IMR-90 (cell line): ENCODE measurements at regions not wholly inside any gene's neighbourhood (a gene's known extent, or its start where the extent isn't known, plus 50 kb on each side); places are given as distances from the start of the nearest gene placed in this dataset.

Experiments used
- ATAC-seq: fragments of 200-7000 bp; cut with Tn5 transposase; 2 replicates; pipeline ENCODE4 v1.9.1; 2020; ENCODE audit warnings: low read depth, mild to moderate bottlenecking, moderate library complexity
- BruUV-seq: library from RNA; stranded (reverse); fragments of 400-500 nt; replicated peaks from 2 replicates; lab custom pipeline; 2021; lab: Mats Ljungman, UMichigan
- CTCF ChIA-PET: fragments of 300-600 bp; formaldehyde crosslinking; extraction: SDS; loops from one replicate; lab custom pipeline; 2021; ENCODE audit warnings: antibody characterized with exemption; lab: Yijun Ruan, JAX
- POLR2A ChIA-PET: fragments of 300-600 bp; sonication (Branson Sonifier 250); formaldehyde crosslinking; loops from one replicate; lab custom pipeline; 2022; ENCODE audit warnings: antibody characterized with exemption; ENCODE audit not compliant: unreplicated experiment; lab: Charles Lee
- DNase-seq: peaks from one replicate; pipeline ENCODE4 v3.0.0; 2013
- H2AFZ ChIP-seq: replicated peaks from 2 replicates; pipeline ENCODE3; 2013; ENCODE audit warnings: low read length, mild to moderate bottlenecking; ENCODE audit not compliant: poor library complexity
- H2AK5ac ChIP-seq: 2 replicates; pipeline ENCODE4 v1.6.1; 2013; ENCODE audit warnings: low read depth, low read length, inconsistent platforms
- H2AK9ac ChIP-seq: replicated peaks from 2 replicates; pipeline ENCODE3; 2013; ENCODE audit warnings: mild to moderate bottlenecking, low read depth, low read length, moderate library complexity; ENCODE audit not compliant: poor library complexity
- H2BK120ac ChIP-seq: 2 replicates; pipeline ENCODE4 v1.6.1; 2013; ENCODE audit warnings: low read depth, low read length, inconsistent platforms
- H2BK15ac ChIP-seq: 3 replicates; pipeline ENCODE4 v1.6.1; 2013; ENCODE audit warnings: low read depth, low read length, inconsistent platforms
- H2BK20ac ChIP-seq: 2 replicates; pipeline ENCODE4 v1.6.1; 2013; ENCODE audit warnings: low read depth, mild to moderate bottlenecking, inconsistent platforms, low read length, moderate library complexity
- H2BK5ac ChIP-seq: 2 replicates; pipeline ENCODE4 v1.6.1; 2013; ENCODE audit warnings: mild to moderate bottlenecking, low read depth, low read length, inconsistent platforms; ENCODE audit not compliant: poor library complexity, severe bottlenecking
- H3K14ac ChIP-seq: replicated peaks from 2 replicates; pipeline ENCODE4 v1.6.1; 2013; ENCODE audit warnings: low read depth, low read length, inconsistent platforms
- H3K18ac ChIP-seq: 2 replicates; pipeline ENCODE4 v1.6.1; 2013; ENCODE audit warnings: low read depth, low read length, control low read depth
- H3K23ac ChIP-seq: 2 replicates; pipeline ENCODE4 v1.6.1; 2013; ENCODE audit warnings: low read depth, low read length, inconsistent platforms
- H3K27ac ChIP-seq: 2 replicates; pipeline ENCODE4 v1.5.1; 2013; ENCODE audit warnings: mild to moderate bottlenecking, control low read depth, low read length; ENCODE audit not compliant: insufficient read depth
- H3K27me3 ChIP-seq: 2 replicates; pipeline ENCODE4 v1.6.1; 2013; ENCODE audit warnings: low read length; ENCODE audit not compliant: control insufficient read depth, insufficient read depth
- H3K36me3 ChIP-seq: 2 replicates; pipeline ENCODE4 v1.6.1; 2013; ENCODE audit warnings: low read length, mixed read lengths; ENCODE audit not compliant: control insufficient read depth, insufficient read depth
- H3K4ac ChIP-seq: 2 replicates; pipeline ENCODE4 v1.6.1; 2013; ENCODE audit warnings: low read depth, low read length, inconsistent platforms
- H3K4me1 ChIP-seq: 2 replicates; pipeline ENCODE4 v1.6.1; 2013; ENCODE audit warnings: low read length, mixed read lengths; ENCODE audit not compliant: control insufficient read depth, insufficient read depth
- H3K4me2 ChIP-seq: 2 replicates; pipeline ENCODE4 v1.6.1; 2013; ENCODE audit warnings: low read depth, mild to moderate bottlenecking, control low read depth, low read length, moderate library complexity
- H3K4me3 ChIP-seq: 2 replicates; pipeline ENCODE4 v1.5.1; 2013; ENCODE audit warnings: low read depth, mild to moderate bottlenecking, control low read depth, low read length, moderate library complexity; ENCODE audit not compliant: insufficient read depth
- H3K56ac ChIP-seq: 2 replicates; pipeline ENCODE4 v1.6.1; 2013; ENCODE audit warnings: low read length, inconsistent platforms; ENCODE audit not compliant: insufficient read depth; ENCODE audit errors: extremely low read depth
- H3K79me1 ChIP-seq, 2 experiments: 2 replicates each; pipeline ENCODE4 v1.6.1; 2013; ENCODE audit warnings: low read length in 2 of 2, inconsistent platforms in 1 of 2, low read depth in 1 of 2
- H3K9ac ChIP-seq: 2 replicates; pipeline ENCODE4 v1.6.1; 2013; ENCODE audit warnings: low read depth, low read length, control low read depth
- H3K9me1 ChIP-seq: 2 replicates; pipeline ENCODE4 v1.6.1; 2013; ENCODE audit warnings: low read length, inconsistent platforms; ENCODE audit not compliant: insufficient read depth
- H3K9me3 ChIP-seq: 2 replicates; pipeline ENCODE4 v1.6.1; 2013; ENCODE audit warnings: low read length; ENCODE audit not compliant: control insufficient read depth, insufficient read depth
- H4K20me1 ChIP-seq: 2 replicates; pipeline ENCODE4 v1.6.1; 2013; ENCODE audit warnings: low read length, inconsistent platforms; ENCODE audit not compliant: insufficient read depth
- H4K5ac ChIP-seq: 2 replicates; pipeline ENCODE4 v1.6.1; 2013; ENCODE audit warnings: mild to moderate bottlenecking, low read depth, low read length, control low read depth
- H4K8ac ChIP-seq, 2 experiments: 2 replicates each; pipeline ENCODE4 v1.6.1; 2013; ENCODE audit warnings: low read depth in 2 of 2, low read length in 2 of 2, control low read depth in 1 of 2, inconsistent platforms in 1 of 2
- H4K91ac ChIP-seq: 2 replicates; pipeline ENCODE4 v1.6.1; 2013; ENCODE audit warnings: low read depth, low read length, inconsistent platforms; ENCODE audit not compliant: insufficient read depth
- BHLHE40 ChIP-seq: fragments of 150-350 bp; IDR thresholded peaks from 2 replicates; pipeline ENCODE4 v1.6.1; 2016; ENCODE audit warnings: mild to moderate bottlenecking, low read depth, low read length
- CEBPB ChIP-seq: IDR thresholded peaks from 2 replicates; pipeline ENCODE4 v1.6.1; 2012; ENCODE audit warnings: low read depth, low read length, improper control_type of control experiment
- CHD1 ChIP-seq: IDR thresholded peaks from 2 replicates; pipeline ENCODE4 v1.6.1; 2012; ENCODE audit warnings: low read depth, low read length, improper control_type of control experiment
- FOS ChIP-seq: fragments of 150-350 bp; IDR thresholded peaks from 2 replicates; pipeline ENCODE4 v1.6.1; 2016; ENCODE audit warnings: low read depth, low read length
- MAFK ChIP-seq: IDR thresholded peaks from 2 replicates; pipeline ENCODE4 v1.6.1; 2012; ENCODE audit warnings: low read depth, low read length, improper control_type of control experiment
- MAZ ChIP-seq: IDR thresholded peaks from 2 replicates; pipeline ENCODE4 v1.6.1; 2012; ENCODE audit warnings: low read depth, mild to moderate bottlenecking, low read length, improper control_type of control experiment, moderate library complexity, borderline replicate concordance
- MXI1 ChIP-seq: IDR thresholded peaks from 2 replicates; pipeline ENCODE4 v1.6.1; 2012; ENCODE audit warnings: low read depth, mild to moderate bottlenecking, low read length, moderate library complexity, borderline replicate concordance
- NFE2L2 ChIP-seq: fragments of 150-350 bp; IDR thresholded peaks from 2 replicates; pipeline ENCODE4 v1.6.1; 2016; ENCODE audit warnings: low read depth, mild to moderate bottlenecking, low read length
- POLR2A ChIP-seq: IDR thresholded peaks from 2 replicates; pipeline ENCODE4 v1.6.1; 2012; ENCODE audit warnings: mild to moderate bottlenecking, low read depth, low read length
- RAD21 ChIP-seq: IDR thresholded peaks from 2 replicates; pipeline ENCODE4 v1.6.1; 2012; ENCODE audit warnings: low read length, improper control_type of control experiment
- RCOR1 ChIP-seq: IDR thresholded peaks from 2 replicates; pipeline ENCODE4 v1.6.1; 2012; ENCODE audit warnings: mild to moderate bottlenecking, low read length, improper control_type of control experiment; ENCODE audit not compliant: insufficient replicate concordance
- RFX5 ChIP-seq: IDR thresholded peaks from 2 replicates; pipeline ENCODE4 v1.8.0; 2012; ENCODE audit warnings: low read depth, mild to moderate bottlenecking, low read length, moderate library complexity
- SMC3 ChIP-seq: fragments of 150-350 bp; IDR thresholded peaks from 2 replicates; pipeline ENCODE4 v1.6.1; 2016; ENCODE audit warnings: low read depth, mild to moderate bottlenecking, antibody characterized with exemption, low read length, moderate library complexity
- WGBS, 2 experiments: methylation state at CpG; one replicate each; pipeline versions ENCODE4 v1.1.5 to v1.1.7; 2013; ENCODE audit warnings: missing lambda C conversion rate in 2 of 2; ENCODE audit not compliant: insufficient read length in 1 of 2; ENCODE audit errors: extremely low coverage in 2 of 2; 5-methylcytosine and 5-hydroxymethylcytosine counted together
- dilution Hi-C: fragments of 300-500 bp; cut with HindIII; formaldehyde crosslinking; loops from one replicate; pipeline ENCODE4 v1.14.3; 2018; ENCODE audit warnings: low sequenced_read_pairs; ENCODE audit not compliant: unreplicated experiment
- in situ Hi-C: fragments of 300-500 bp; cut with MboI; formaldehyde crosslinking; loops from 3 replicates; pipeline ENCODE4 v1.14.3; 2019; ENCODE audit warnings: low sequenced_read_pairs, inconsistent platforms, mixed read lengths
- intact Hi-C: fragments of 100-400 bp; cut with micrococcal nuclease; formaldehyde crosslinking; loops from 2 replicates; pipeline ENCODE4 v1.10.0; 2022
- TF ChIP-seq, protein P1 (sequence below): conservative IDR thresholded peaks from 2 replicates; pipeline ENCODE4 v1.5.1; 2012; ENCODE audit warnings: mild to moderate bottlenecking, low read depth, low read length, improper control_type of control experiment
- TF ChIP-seq, protein P2 (sequence below): fragments of 150-350 bp; IDR thresholded peaks from 2 replicates; pipeline ENCODE4 v1.6.1; 2017; ENCODE audit warnings: mild to moderate bottlenecking, antibody characterized with exemption, low read length, low read depth
- TF ChIP-seq, protein P3 (sequence below): fragments of 150-350 bp; IDR thresholded peaks from 2 replicates; pipeline ENCODE4 v1.6.1; 2016; ENCODE audit warnings: low read depth, mild to moderate bottlenecking, low read length, moderate library complexity, borderline replicate concordance

DNA sequence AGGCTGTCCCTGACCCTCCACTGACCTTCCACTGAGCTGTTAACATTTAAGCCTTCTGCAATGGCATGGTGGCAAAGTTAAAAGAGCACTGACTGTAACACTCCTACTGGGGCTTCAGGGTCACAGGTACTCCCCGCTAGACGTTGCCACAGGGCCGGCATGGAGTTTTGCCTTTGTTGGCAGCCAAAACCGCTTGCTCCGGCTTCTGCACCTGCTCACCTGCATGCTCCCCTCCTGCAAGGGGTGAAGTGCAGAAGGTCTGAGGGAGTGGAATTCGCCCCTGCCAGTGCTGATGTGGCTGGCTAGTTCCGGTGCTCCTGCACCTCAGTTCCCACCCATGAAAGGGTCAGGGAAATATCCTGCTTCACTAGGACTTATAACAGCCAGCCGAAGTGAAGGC, 571.4 kb downstream of the RAPGEF2 start:
- peaks cover 9% of the 10 kb centered on the region for H3K9me3 ChIP-seq
- no peak overlapping the region for H4K8ac ChIP-seq
- no peaks in the 10 kb centered on the region for H3K79me1 ChIP-seq
- H3K4me1 ChIP-seq = no peaks in the 10 kb centered on the region
- H3K4ac ChIP-seq = no peak overlapping the region
- no peak overlapping the region for H3K9ac ChIP-seq
- H4K5ac ChIP-seq = no peak overlapping the region
- no peaks in the 10 kb centered on the region for H3K9me1 ChIP-seq
- no peak overlapping the region for H3K14ac ChIP-seq
- in situ Hi-C loops = no loop called here
- POLR2A ChIA-PET = no interaction called here
- H3K56ac ChIP-seq = no peak overlapping the region
- no peak overlapping the region for H3K23ac ChIP-seq
- H2AFZ ChIP-seq = no peak overlapping the region
- H3K4me3 ChIP-seq = no peak overlapping the region
- DNase-seq = no peak
- H4K91ac ChIP-seq = no peak overlapping the region
- no peaks in the 10 kb centered on the region for H3K27me3 ChIP-seq
- ATAC-seq = no peak
- no peak overlapping the region for H3K18ac ChIP-seq
- no peak overlapping the region for H2BK20ac ChIP-seq
- no TSS peak for BruUV-seq
- no peaks in the 10 kb centered on the region for H4K20me1 ChIP-seq
- dilution Hi-C loops = no loop called here
- WGBS, 2 experiments = 69% methylated on average over 3 of the region's 8 CpGs; no CpG with 5 or more reads in 1 of the 2 experiments
- CTCF ChIA-PET = no interaction called here
- no peak overlapping the region for H2AK9ac ChIP-seq
- H3K27ac ChIP-seq = no peak overlapping the region
- H2BK120ac ChIP-seq = no peak overlapping the region
- intact Hi-C loops = no loop called here
- TF ChIP-seq FOS (no peak), RFX5 (no peak), POLR2A (no peak), RAD21 (no peak), CHD1 (no peak), NFE2L2 (no peak), MXI1 (no peak), CEBPB (no peak), RCOR1 (no peak), MAFK (no peak), BHLHE40 (no peak), SMC3 (no peak), MAZ (no peak)
- TF ChIP-seq, protein P1, sequence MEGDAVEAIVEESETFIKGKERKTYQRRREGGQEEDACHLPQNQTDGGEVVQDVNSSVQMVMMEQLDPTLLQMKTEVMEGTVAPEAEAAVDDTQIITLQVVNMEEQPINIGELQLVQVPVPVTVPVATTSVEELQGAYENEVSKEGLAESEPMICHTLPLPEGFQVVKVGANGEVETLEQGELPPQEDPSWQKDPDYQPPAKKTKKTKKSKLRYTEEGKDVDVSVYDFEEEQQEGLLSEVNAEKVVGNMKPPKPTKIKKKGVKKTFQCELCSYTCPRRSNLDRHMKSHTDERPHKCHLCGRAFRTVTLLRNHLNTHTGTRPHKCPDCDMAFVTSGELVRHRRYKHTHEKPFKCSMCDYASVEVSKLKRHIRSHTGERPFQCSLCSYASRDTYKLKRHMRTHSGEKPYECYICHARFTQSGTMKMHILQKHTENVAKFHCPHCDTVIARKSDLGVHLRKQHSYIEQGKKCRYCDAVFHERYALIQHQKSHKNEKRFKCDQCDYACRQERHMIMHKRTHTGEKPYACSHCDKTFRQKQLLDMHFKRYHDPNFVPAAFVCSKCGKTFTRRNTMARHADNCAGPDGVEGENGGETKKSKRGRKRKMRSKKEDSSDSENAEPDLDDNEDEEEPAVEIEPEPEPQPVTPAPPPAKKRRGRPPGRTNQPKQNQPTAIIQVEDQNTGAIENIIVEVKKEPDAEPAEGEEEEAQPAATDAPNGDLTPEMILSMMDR = no peak
- TF ChIP-seq, protein P2, sequence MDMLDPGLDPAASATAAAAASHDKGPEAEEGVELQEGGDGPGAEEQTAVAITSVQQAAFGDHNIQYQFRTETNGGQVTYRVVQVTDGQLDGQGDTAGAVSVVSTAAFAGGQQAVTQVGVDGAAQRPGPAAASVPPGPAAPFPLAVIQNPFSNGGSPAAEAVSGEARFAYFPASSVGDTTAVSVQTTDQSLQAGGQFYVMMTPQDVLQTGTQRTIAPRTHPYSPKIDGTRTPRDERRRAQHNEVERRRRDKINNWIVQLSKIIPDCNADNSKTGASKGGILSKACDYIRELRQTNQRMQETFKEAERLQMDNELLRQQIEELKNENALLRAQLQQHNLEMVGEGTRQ = no peak
- TF ChIP-seq, protein P3, sequence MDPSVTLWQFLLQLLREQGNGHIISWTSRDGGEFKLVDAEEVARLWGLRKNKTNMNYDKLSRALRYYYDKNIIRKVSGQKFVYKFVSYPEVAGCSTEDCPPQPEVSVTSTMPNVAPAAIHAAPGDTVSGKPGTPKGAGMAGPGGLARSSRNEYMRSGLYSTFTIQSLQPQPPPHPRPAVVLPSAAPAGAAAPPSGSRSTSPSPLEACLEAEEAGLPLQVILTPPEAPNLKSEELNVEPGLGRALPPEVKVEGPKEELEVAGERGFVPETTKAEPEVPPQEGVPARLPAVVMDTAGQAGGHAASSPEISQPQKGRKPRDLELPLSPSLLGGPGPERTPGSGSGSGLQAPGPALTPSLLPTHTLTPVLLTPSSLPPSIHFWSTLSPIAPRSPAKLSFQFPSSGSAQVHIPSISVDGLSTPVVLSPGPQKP = no peak
- H2AK5ac ChIP-seq = no peak overlapping the region
- no peak overlapping the region for H2BK15ac ChIP-seq
- H2BK5ac ChIP-seq = no peak overlapping the region
- H3K4me2 ChIP-seq = no peak overlapping the region
- H3K36me3 ChIP-seq = no peaks in the 10 kb centered on the region
